GM12864 (cell line): ENCODE measurements at regions not wholly inside any gene's neighbourhood (a gene's known extent, or its start where the extent isn't known, plus 50 kb on each side); places are given as distances from the start of the nearest gene placed in this dataset.

Experiments
- DNase-seq: peaks from one replicate; pipeline ENCODE4 v3.0.0-alpha.2; 2011; ENCODE audit warnings: low read depth
- H3K4me3 ChIP-seq: 2 replicates; pipeline ENCODE4 v1.5.1; 2011; ENCODE audit warnings: mild to moderate bottlenecking, low read depth, low read length, control low read depth
- CTCF ChIP-seq: IDR thresholded peaks from 2 replicates; pipeline ENCODE4 v1.5.1; 2011; ENCODE audit warnings: low read depth, mild to moderate bottlenecking, moderate library complexity, low read length, control low read depth, inconsistent platforms; ENCODE audit errors: missing control alignments

- no peak for DNase-seq
- TF ChIP-seq CTCF = no peak
- no peak overlapping the region for H3K4me3 ChIP-seq
These were observed 118.1 kb downstream of the SMIM20 start for GRCh38 chr4:26032142-26032541.

- no peak overlapping the region for H3K4me3 ChIP-seq
- no peak for TF ChIP-seq CTCF
- DNase-seq = no peak
These were observed 118.8 kb downstream of the SMIM20 start for GRCh38 chr4:26032630-26033317.

- TF ChIP-seq CTCF = no peak
- no peak for DNase-seq
- no peak overlapping the region for H3K4me3 ChIP-seq
These were observed 119.4 kb downstream of the SMIM20 start for GRCh38 chr4:26033389-26033788.

- no peak for TF ChIP-seq CTCF
- no peak for DNase-seq
- no peak overlapping the region for H3K4me3 ChIP-seq
These were observed 120.8 kb downstream of the SMIM20 start for GRCh38 chr4:26034849-26035248.

GRCh38 chr4:26035921-26036320 lies 121.9 kb downstream of the SMIM20 start:
- no peak for TF ChIP-seq CTCF
- no peak for DNase-seq
- no peak overlapping the region for H3K4me3 ChIP-seq

GRCh38 chr4:26039639-26040359 lies 125.8 kb downstream of the SMIM20 start:
- no peak for TF ChIP-seq CTCF
- DNase-seq = no peak
- H3K4me3 ChIP-seq = no peak overlapping the region
